Spleen (tissue), 7 donors: ENCODE measurements at regions not wholly inside any gene's neighbourhood (a gene's known extent, or its start where the extent isn't known, plus 50 kb on each side); places are given as distances from the start of the nearest gene placed in this dataset.

Experiments used
- CTCF ChIP-seq, 11 experiments: fragments of 200-600 bp in 7 of 11; fragments of 450-650 bp in 4 of 11; sonication (generic) in 4 of 11; IDR thresholded peaks in 8 of 11; conservative IDR thresholded peaks in 3 of 11; 1 replicate in 7 of 11; 2 replicates in 4 of 11; pipeline versions ENCODE4 v1.4.0 to v1.8.0; 2016 to 2021; ENCODE audit warnings: antibody characterized with exemption in 11 of 11, inconsistent platforms in 4 of 11, mild to moderate bottlenecking in 1 of 11
- POLR2A ChIP-seq, 3 donors: fragments of 450-650 bp; IDR thresholded peaks; one replicate each; pipeline ENCODE4 v1.5.1; 2017; ENCODE audit warnings: antibody characterized with exemption in 3 of 3, mild to moderate bottlenecking in 1 of 3
- POLR2AphosphoS5 ChIP-seq, 3 donors: sonication (generic); formaldehyde crosslinking; IDR thresholded peaks; one replicate each; pipeline ENCODE4 v1.5.1; 2017; ENCODE audit warnings: antibody characterized with exemption in 3 of 3
- donor health status: DM: no; HTN: no; CAD: no; lungs with moderate emphysema.
- donor health status: DM: no; HTN: no; CAD: no.
- donor health status: DM: no; HTN: no; CAD: no.

GRCh38 chr17:36740157-36740556 lies 138.8 kb downstream of the MRM1 start:
- TF ChIP-seq CTCF (IDR thresholded peaks at IDR 0.05 in 8 of 11, conservative IDR thresholded peaks at IDR 0.05 in 3 of 11) = no peak
- TF ChIP-seq POLR2AphosphoS5 (IDR thresholded peaks at IDR 0.05) = no peak
- no peak for TF ChIP-seq POLR2A (IDR thresholded peaks at IDR 0.05)
